K562 (cell line): ENCODE measurements at regions not wholly inside any gene's neighbourhood (a gene's known extent, or its start where the extent isn't known, plus 50 kb on each side); places are given as distances from the start of the nearest gene placed in this dataset.

Experiments used
- ATAC-seq: fragments of 200-7000 bp; cut with Tn5 transposase; 3 replicates; pipeline ENCODE4 v1.9.1; 2020; ENCODE audit warnings: moderate library complexity
- BruUV-seq: library from RNA; stranded (reverse); fragments of 400-500 nt; replicated peaks from 2 replicates; lab custom pipeline; 2021; lab: Mats Ljungman, UMichigan
- CTCF ChIA-PET: fragments of 300-600 bp; formaldehyde crosslinking; extraction: SDS; loops from one replicate; lab custom pipeline; 2021; ENCODE audit warnings: low intra/inter-chr PET ratio; lab: Yijun Ruan, JAX
- POLR2A ChIA-PET: fragments of 300-600, 350-650 bp; sonication (Branson Sonifier 250); formaldehyde crosslinking; extraction: SDS; loops from one replicate; lab custom pipeline; 2021; ENCODE audit warnings: antibody characterized with exemption, inconsistent platforms; lab: Yijun Ruan, JAX
- DNase-seq, 4 experiments: peaks; one replicate each; pipeline versions ENCODE4 v3.0.0 to v3.0.0-alpha.2; 2011 to 2018; ENCODE audit warnings: low spot score in 3 of 4, mixed read lengths in 3 of 4; ENCODE audit errors: extremely low read depth in 1 of 4
- FAIRE-seq: peaks from 2 replicates; lab custom pipeline; 2011; peaks lifted over from hg19 to GRCh38; lab: Jason Lieb, UNC
- H2AFZ ChIP-seq: 2 replicates; pipeline ENCODE4 v1.6.0; 2011; ENCODE audit warnings: low read depth, low read length, control low read depth, inconsistent platforms
- H3K27ac ChIP-seq: fragments of 200-600 bp; 3 replicates; pipeline ENCODE4 v1.8.0; 2011; ENCODE audit warnings: low read depth, mild to moderate bottlenecking, control low read depth, inconsistent platforms, low read length, moderate library complexity, mixed read lengths; ENCODE audit errors: extremely low read depth
- H3K27me3 ChIP-seq, 2 experiments: fragments of 300-600 bp in 1 of 2; 2 replicates in 1 of 2; 3 replicates in 1 of 2; pipeline versions ENCODE4 v1.6.0 to v1.8.0; 2011; ENCODE audit warnings: inconsistent platforms in 2 of 2, low read length in 2 of 2, mild to moderate bottlenecking in 1 of 2, mixed read lengths in 1 of 2, moderate library complexity in 1 of 2; ENCODE audit not compliant: control insufficient read depth in 2 of 2, insufficient read depth in 2 of 2
- H3K36me3 ChIP-seq: fragments of 300-600 bp; 3 replicates; pipeline ENCODE4 v1.8.0; 2011; ENCODE audit warnings: mild to moderate bottlenecking, low read length, inconsistent platforms; ENCODE audit not compliant: control insufficient read depth, insufficient read depth
- H3K4me1 ChIP-seq, 2 experiments: fragments of 200-600 bp in 1 of 2; replicated peaks in 1 of 2; 2 replicates in 1 of 2; 3 replicates in 1 of 2; pipeline versions ENCODE4 v1.5.1 to v1.8.0; 2011; ENCODE audit warnings: inconsistent platforms in 2 of 2, low read length in 2 of 2, mild to moderate bottlenecking in 1 of 2, mixed read lengths in 1 of 2, moderate library complexity in 1 of 2; ENCODE audit not compliant: control insufficient read depth in 2 of 2, insufficient read depth in 2 of 2
- H3K4me2 ChIP-seq: 2 replicates; pipeline ENCODE4 v1.6.1; 2011; ENCODE audit warnings: low read length, control low read depth, inconsistent platforms, mixed read lengths; ENCODE audit not compliant: insufficient read depth
- H3K4me3 ChIP-seq: fragments of 200-600 bp; sonication (generic), shearing (Covaris generic); 2 replicates; pipeline ENCODE4 v1.5.1; 2016; ENCODE audit warnings: control low read depth, inconsistent platforms
- H3K79me2 ChIP-seq: fragments of 200-600 bp; 3 replicates; pipeline ENCODE4 v1.8.0; 2011; ENCODE audit warnings: low read length, inconsistent platforms; ENCODE audit not compliant: control insufficient read depth, insufficient read depth
- H3K9ac ChIP-seq, 2 experiments: 2 replicates each; pipeline versions ENCODE4 v1.6.0 to v1.6.1; 2011; ENCODE audit warnings: low read depth in 2 of 2, low read length in 2 of 2, control low read depth in 1 of 2, inconsistent platforms in 1 of 2, mild to moderate bottlenecking in 1 of 2, mixed read lengths in 1 of 2; ENCODE audit not compliant: insufficient read depth in 1 of 2
- H3K9me1 ChIP-seq: one replicate; pipeline ENCODE4 v1.6.0; 2011; ENCODE audit warnings: inconsistent platforms, mild to moderate bottlenecking, low read length, moderate library complexity; ENCODE audit not compliant: control insufficient read depth, insufficient read depth
- H3K9me3 ChIP-seq: replicated peaks from 2 replicates; pipeline ENCODE4 v1.5.1; 2011; ENCODE audit warnings: low read depth, low read length, inconsistent platforms; ENCODE audit not compliant: control insufficient read depth, insufficient read depth
- H4K20me1 ChIP-seq: replicated peaks from 2 replicates; pipeline ENCODE4 v1.6.1; 2011; ENCODE audit warnings: low read length, inconsistent platforms, mixed read lengths; ENCODE audit not compliant: control insufficient read depth, insufficient read depth
- CHCHD3 ChIP-seq: fragments of 250-450 bp; sonication (Bioruptor Pico); IDR thresholded peaks from 2 replicates; pipeline ENCODE4 v2.1.2; 2022; ENCODE audit warnings: mild to moderate bottlenecking
- MCM7 ChIP-seq, 2 experiments: fragments of 450-650 bp; IDR thresholded peaks; 2 replicates each; pipeline ENCODE4 v1.6.1; 2016 to 2018
- POLR2B ChIP-seq: fragments of 450-650 bp; IDR thresholded peaks from 2 replicates; pipeline ENCODE4 v1.6.1; 2018; ENCODE audit warnings: low read depth; ENCODE audit not compliant: partially characterized antibody
- POLR3A ChIP-seq: IDR thresholded peaks from 2 replicates; pipeline ENCODE4 v1.6.1; 2011; ENCODE audit warnings: borderline replicate concordance, mild to moderate bottlenecking, moderate library complexity; ENCODE audit not compliant: insufficient read length, insufficient read depth; ENCODE audit errors: extremely low read depth
- TCF7L2 ChIP-seq: fragments of 150-350 bp; IDR thresholded peaks from 2 replicates; pipeline ENCODE4 v1.6.1; 2016; ENCODE audit warnings: low read depth, mild to moderate bottlenecking, low read length, moderate library complexity
- WGBS: fragments of 100-300 bp; shearing (Covaris generic); methylation state at CpG from one replicate; pipeline ENCODE4 v1.1.6; 2016; ENCODE audit warnings: low coverage, mixed read lengths; ENCODE audit not compliant: insufficient coverage; ENCODE audit errors: missing lambda C conversion rate; 5-methylcytosine and 5-hydroxymethylcytosine counted together
- in situ Hi-C: fragments of 300-500 bp; cut with MboI; formaldehyde crosslinking; loops from 4 replicates; pipeline ENCODE4 v1.15.0; 2018; ENCODE audit warnings: inconsistent platforms, mixed read lengths
- intact Hi-C: fragments of 100-400 bp; cut with micrococcal nuclease; formaldehyde crosslinking; loops from 2 replicates; pipeline ENCODE4 v1.14.2; 2022
- TF ChIP-seq, protein P1 (sequence below): fragments of 450-650 bp; IDR thresholded peaks from 2 replicates; pipeline ENCODE4 v1.6.1; 2017; ENCODE audit warnings: antibody characterized with exemption, mild to moderate bottlenecking

DNA sequence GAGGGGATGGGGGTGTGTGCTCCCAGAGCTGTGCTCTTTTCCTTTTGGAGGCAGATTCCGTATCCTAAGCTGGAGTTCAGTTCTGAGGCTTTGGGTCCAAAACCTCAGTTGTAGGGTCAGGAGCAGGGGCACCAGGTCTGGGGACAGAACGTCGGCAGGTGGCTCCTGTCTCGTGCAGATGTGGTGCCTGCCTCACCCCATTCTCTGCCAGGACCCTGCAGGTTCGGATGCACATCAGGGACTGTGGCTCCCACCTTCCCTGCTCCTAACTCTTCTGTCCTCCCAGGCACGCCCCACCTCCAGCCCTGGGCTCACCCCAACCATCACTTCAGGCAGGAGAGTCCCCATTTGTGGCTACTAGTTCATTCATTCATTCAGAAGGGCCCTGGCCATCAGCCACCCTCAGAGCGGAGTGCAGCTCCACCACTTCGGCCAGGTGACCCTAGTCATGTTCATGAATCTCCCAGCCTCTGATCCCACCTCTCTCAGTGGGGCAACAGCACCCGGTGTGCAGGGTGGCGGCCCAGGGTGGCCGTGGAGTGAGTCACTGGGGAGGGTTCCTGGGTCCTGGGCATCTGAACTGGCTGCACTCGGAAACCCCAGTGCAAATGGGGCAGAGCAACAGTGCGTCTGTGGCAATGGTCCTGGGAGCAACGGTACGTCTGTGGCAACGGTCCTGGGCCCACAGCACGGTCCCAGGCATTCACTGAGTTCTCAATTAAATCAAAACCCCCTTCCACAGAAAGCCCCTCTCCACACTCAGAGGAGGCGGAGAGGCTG is 100.8 kb upstream of the FAM20C start:
- FAIRE-seq (no peak), ATAC-seq (no peak), DNase-seq (no peak)
- Histone ChIP-seq H3K4me2 (no peak overlapping the region), H3K27ac (no peak overlapping the region), H3K79me2 (no peaks in the 10 kb centered on the region), H3K9me1 (no peaks in the 10 kb centered on the region), H3K4me1 (peaks cover 0 to 10% of the 10 kb centered on the region in 2 experiments; a peak in 1 of 5 replicates), H3K27me3 (peaks cover 51 to 72% of the 10 kb centered on the region in 2 experiments), H3K9me3 (no peaks in the 10 kb centered on the region; the same call in 1 of the 2 replicates), H3K4me3 (no peak overlapping the region), H4K20me1 (peaks cover 6% of the 10 kb centered on the region; the same call in 1 of the 2 replicates), H3K36me3 (no peaks in the 10 kb centered on the region), H3K9ac (no peak overlapping the region), H2AFZ (no peak overlapping the region)
- in situ Hi-C loops (no loop called here), intact Hi-C loops (no loop called here)
- no TSS peak for BruUV-seq
- WGBS: 4% methylated on average over 18 of the region's 18 CpGs
- ChIA-PET CTCF (no interaction called here), POLR2A (interaction anchor here (0.7 kb wide), 1 partner anchor 11 kb away, joined by 3 read pairs; no protein-coding TSS in a partner anchor)
- TF ChIP-seq MCM7 (IDR thresholded peaks at IDR 0.05) (no peak), CHCHD3 (CRISPR knock-in tag) (no peak), POLR2B (no peak), POLR3A (no peak), TCF7L2 (no peak)
- TF ChIP-seq, protein P1, sequence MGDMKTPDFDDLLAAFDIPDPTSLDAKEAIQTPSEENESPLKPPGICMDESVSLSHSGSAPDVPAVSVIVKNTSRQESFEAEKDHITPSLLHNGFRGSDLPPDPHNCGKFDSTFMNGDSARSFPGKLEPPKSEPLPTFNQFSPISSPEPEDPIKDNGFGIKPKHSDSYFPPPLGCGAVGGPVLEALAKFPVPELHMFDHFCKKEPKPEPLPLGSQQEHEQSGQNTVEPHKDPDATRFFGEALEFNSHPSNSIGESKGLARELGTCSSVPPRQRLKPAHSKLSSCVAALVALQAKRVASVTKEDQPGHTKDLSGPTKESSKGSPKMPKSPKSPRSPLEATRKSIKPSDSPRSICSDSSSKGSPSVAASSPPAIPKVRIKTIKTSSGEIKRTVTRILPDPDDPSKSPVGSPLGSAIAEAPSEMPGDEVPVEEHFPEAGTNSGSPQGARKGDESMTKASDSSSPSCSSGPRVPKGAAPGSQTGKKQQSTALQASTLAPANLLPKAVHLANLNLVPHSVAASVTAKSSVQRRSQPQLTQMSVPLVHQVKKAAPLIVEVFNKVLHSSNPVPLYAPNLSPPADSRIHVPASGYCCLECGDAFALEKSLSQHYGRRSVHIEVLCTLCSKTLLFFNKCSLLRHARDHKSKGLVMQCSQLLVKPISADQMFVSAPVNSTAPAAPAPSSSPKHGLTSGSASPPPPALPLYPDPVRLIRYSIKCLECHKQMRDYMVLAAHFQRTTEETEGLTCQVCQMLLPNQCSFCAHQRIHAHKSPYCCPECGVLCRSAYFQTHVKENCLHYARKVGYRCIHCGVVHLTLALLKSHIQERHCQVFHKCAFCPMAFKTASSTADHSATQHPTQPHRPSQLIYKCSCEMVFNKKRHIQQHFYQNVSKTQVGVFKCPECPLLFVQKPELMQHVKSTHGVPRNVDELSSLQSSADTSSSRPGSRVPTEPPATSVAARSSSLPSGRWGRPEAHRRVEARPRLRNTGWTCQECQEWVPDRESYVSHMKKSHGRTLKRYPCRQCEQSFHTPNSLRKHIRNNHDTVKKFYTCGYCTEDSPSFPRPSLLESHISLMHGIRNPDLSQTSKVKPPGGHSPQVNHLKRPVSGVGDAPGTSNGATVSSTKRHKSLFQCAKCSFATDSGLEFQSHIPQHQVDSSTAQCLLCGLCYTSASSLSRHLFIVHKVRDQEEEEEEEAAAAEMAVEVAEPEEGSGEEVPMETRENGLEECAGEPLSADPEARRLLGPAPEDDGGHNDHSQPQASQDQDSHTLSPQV: no peak
